ENCODE measurements at regions not wholly inside any gene's neighbourhood (a gene's known extent, or its start where the extent isn't known, plus 50 kb on each side); places are given as distances from the start of the nearest gene placed in this dataset.
"Not testable (repeated sequence)": the region's sequence is repeated elsewhere in the genome, so short reads cannot be mapped to it uniquely, and the experiment has no call there.

DNA sequence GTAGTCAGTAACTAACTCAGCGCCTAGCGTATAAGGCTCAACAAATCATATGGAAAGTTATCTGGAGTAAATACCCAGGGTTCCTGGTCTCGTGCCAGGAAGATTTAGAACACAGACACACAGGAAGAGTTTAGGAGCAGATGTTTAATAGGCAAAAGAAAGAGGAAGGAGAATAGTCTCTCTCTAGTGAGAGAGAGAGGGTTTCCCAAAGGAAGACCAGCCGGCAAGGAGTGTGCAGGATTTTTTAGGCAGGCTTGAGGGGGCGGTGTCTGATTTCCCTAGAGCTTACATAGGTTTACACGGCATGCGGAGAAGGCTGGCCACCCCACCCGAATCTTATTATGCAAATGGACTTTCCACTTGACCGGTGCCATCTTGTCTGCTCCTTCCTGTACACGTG, 284.0 kb upstream of the FRG1 start:
- H3K9ac ChIP-seq (ENCODE audit: insufficient read depth, low read length): no peak overlapping the region
- no peak overlapping the region for H3K4me3 ChIP-seq (replicated peaks in 1 of 4; ENCODE audit: control extremely low read depth in 1 of 4, insufficient read depth in 1 of 4, low read depth in 3 of 4, low read length in 4 of 4)
- no peaks in the 10 kb centered on the region for H3K27me3 ChIP-seq (ENCODE audit: control insufficient read depth, insufficient read depth, low read length)
- no peaks in the 10 kb centered on the region for H3K9me3 ChIP-seq (ENCODE audit: control insufficient read depth, insufficient read depth, low read depth, low read length)
- no peaks in the 10 kb centered on the region for H3K36me3 ChIP-seq (ENCODE audit: control insufficient read depth, insufficient read depth, low read length)
- DNase-seq (ENCODE audit: low read depth in 2 of 2): no peak
- no peak overlapping the region for H3K4me2 ChIP-seq (ENCODE audit: extremely low read depth, insufficient read depth, low read length)
- no peak for TF ChIP-seq EZH2 (IDR thresholded peaks at IDR 0.05; ENCODE audit: low read length, missing control alignments)
- TF ChIP-seq, protein P1, sequence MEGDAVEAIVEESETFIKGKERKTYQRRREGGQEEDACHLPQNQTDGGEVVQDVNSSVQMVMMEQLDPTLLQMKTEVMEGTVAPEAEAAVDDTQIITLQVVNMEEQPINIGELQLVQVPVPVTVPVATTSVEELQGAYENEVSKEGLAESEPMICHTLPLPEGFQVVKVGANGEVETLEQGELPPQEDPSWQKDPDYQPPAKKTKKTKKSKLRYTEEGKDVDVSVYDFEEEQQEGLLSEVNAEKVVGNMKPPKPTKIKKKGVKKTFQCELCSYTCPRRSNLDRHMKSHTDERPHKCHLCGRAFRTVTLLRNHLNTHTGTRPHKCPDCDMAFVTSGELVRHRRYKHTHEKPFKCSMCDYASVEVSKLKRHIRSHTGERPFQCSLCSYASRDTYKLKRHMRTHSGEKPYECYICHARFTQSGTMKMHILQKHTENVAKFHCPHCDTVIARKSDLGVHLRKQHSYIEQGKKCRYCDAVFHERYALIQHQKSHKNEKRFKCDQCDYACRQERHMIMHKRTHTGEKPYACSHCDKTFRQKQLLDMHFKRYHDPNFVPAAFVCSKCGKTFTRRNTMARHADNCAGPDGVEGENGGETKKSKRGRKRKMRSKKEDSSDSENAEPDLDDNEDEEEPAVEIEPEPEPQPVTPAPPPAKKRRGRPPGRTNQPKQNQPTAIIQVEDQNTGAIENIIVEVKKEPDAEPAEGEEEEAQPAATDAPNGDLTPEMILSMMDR (conservative IDR thresholded peaks at IDR 0.05 in 1 of 2, IDR thresholded peaks at IDR 0.05 in 1 of 2; ENCODE audit: low read depth in 1 of 2, low read length in 2 of 2): no peak
- H3K27ac ChIP-seq (ENCODE audit: insufficient read depth, low read length): no peak overlapping the region
- H3K4me1 ChIP-seq (ENCODE audit: control insufficient read depth, extremely low read depth, insufficient read depth, low read length): no peaks in the 10 kb centered on the region
- no peaks in the 10 kb centered on the region for H3K79me2 ChIP-seq (ENCODE audit: control insufficient read depth, insufficient read depth, low read length)
- no peak overlapping the region for H2AFZ ChIP-seq (ENCODE audit: low read length)
- no peaks in the 10 kb centered on the region for H4K20me1 ChIP-seq (ENCODE audit: control insufficient read depth, extremely low read depth, insufficient read depth, low read length)

- not testable (repeated sequence) for H3K36me3 ChIP-seq (ENCODE audit: control insufficient read depth, insufficient read depth, low read length); H3K27ac ChIP-seq (ENCODE audit: insufficient read depth, low read length); H4K20me1 ChIP-seq (ENCODE audit: control insufficient read depth, extremely low read depth, insufficient read depth, low read length); H3K9ac ChIP-seq (ENCODE audit: insufficient read depth, low read length); DNase-seq (ENCODE audit: low read depth in 2 of 2); H3K4me1 ChIP-seq (ENCODE audit: control insufficient read depth, extremely low read depth, insufficient read depth, low read length); H3K4me3 ChIP-seq (replicated peaks in 1 of 4; ENCODE audit: control extremely low read depth in 1 of 4, insufficient read depth in 1 of 4, low read depth in 3 of 4, low read length in 4 of 4); H3K79me2 ChIP-seq (ENCODE audit: control insufficient read depth, insufficient read depth, low read length); H3K9me3 ChIP-seq (ENCODE audit: control insufficient read depth, insufficient read depth, low read depth, low read length); H2AFZ ChIP-seq (ENCODE audit: low read length); H3K27me3 ChIP-seq (ENCODE audit: control insufficient read depth, insufficient read depth, low read length); H3K4me2 ChIP-seq (ENCODE audit: extremely low read depth, insufficient read depth, low read length)
Measured at GRCh38 chr4:189658259-189658658, 282.4 kb upstream of the FRG1 start.

DNA sequence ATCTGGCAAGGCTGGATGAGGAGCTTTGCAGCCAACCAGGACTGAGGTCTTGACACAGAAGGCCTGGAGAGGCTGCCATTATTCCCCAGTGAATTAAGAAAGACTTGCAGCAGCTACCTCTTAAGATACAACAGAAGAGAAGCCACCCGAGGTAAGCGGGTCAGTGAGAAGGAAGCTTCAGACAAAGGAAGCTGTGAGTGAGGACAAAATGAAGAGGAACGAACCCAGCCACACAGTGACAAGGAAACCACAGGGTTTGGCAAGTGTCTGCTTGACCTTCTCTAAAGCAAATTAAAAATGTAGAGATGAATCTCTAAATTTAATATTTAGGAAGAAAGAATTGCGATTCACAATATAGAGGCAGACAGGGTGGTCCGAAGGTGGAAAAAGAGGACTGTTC, 281.8 kb upstream of the FRG1 start:
- H3K4me2 ChIP-seq (ENCODE audit: extremely low read depth, insufficient read depth, low read length); DNase-seq (ENCODE audit: low read depth in 2 of 2); H3K9me3 ChIP-seq (ENCODE audit: control insufficient read depth, insufficient read depth, low read depth, low read length); H2AFZ ChIP-seq (ENCODE audit: low read length); H3K27ac ChIP-seq (ENCODE audit: insufficient read depth, low read length); H4K20me1 ChIP-seq (ENCODE audit: control insufficient read depth, extremely low read depth, insufficient read depth, low read length); H3K9ac ChIP-seq (ENCODE audit: insufficient read depth, low read length); H3K4me3 ChIP-seq (replicated peaks in 1 of 4; ENCODE audit: control extremely low read depth in 1 of 4, insufficient read depth in 1 of 4, low read depth in 3 of 4, low read length in 4 of 4); H3K79me2 ChIP-seq (ENCODE audit: control insufficient read depth, insufficient read depth, low read length); H3K36me3 ChIP-seq (ENCODE audit: control insufficient read depth, insufficient read depth, low read length); H3K4me1 ChIP-seq (ENCODE audit: control insufficient read depth, extremely low read depth, insufficient read depth, low read length); H3K27me3 ChIP-seq (ENCODE audit: control insufficient read depth, insufficient read depth, low read length): not testable (repeated sequence)

DNA sequence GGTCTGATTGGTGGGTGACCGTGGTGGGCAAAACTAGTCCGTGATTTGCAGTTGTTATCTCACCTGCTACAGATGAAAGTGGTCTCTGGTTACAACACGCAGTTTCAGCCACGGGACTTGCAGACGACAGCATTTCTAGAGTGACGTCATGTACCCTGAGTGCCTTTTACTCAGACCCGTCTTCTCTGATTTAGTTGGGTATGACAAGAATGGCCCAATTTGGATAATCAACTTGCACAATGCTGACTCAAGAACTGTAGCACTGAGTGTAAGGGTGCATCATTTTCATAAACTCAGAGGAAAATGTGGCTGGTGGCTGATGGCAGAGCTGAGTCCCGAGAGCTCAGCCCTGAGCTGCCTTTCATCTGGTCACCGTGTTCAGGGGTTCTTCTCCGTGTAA, 281.4 kb upstream of the FRG1 start:
- Histone ChIP-seq H3K36me3 (ENCODE audit: control insufficient read depth, insufficient read depth, low read length) (no peaks in the 10 kb centered on the region), H4K20me1 (ENCODE audit: control insufficient read depth, extremely low read depth, insufficient read depth, low read length) (no peaks in the 10 kb centered on the region), H3K79me2 (ENCODE audit: control insufficient read depth, insufficient read depth, low read length) (no peaks in the 10 kb centered on the region), H2AFZ (ENCODE audit: low read length) (no peak overlapping the region), H3K4me2 (ENCODE audit: extremely low read depth, insufficient read depth, low read length) (no peak overlapping the region), H3K4me1 (ENCODE audit: control insufficient read depth, extremely low read depth, insufficient read depth, low read length) (no peaks in the 10 kb centered on the region), H3K4me3 (replicated peaks in 1 of 4; ENCODE audit: control extremely low read depth in 1 of 4, insufficient read depth in 1 of 4, low read depth in 3 of 4, low read length in 4 of 4) (no peak overlapping the region), H3K27me3 (ENCODE audit: control insufficient read depth, insufficient read depth, low read length) (no peaks in the 10 kb centered on the region), H3K27ac (ENCODE audit: insufficient read depth, low read length) (no peak overlapping the region), H3K9me3 (ENCODE audit: control insufficient read depth, insufficient read depth, low read depth, low read length) (no peaks in the 10 kb centered on the region), H3K9ac (ENCODE audit: insufficient read depth, low read length) (no peak overlapping the region)
- TF ChIP-seq, protein P1 (conservative IDR thresholded peaks at IDR 0.05 in 1 of 2, IDR thresholded peaks at IDR 0.05 in 1 of 2; ENCODE audit: low read depth in 1 of 2, low read length in 2 of 2): no peak
- TF ChIP-seq EZH2 (IDR thresholded peaks at IDR 0.05; ENCODE audit: low read length, missing control alignments): no peak
- DNase-seq (ENCODE audit: low read depth in 2 of 2): no peak

Measured in fibroblast of lung (primary cell).